SK-N-SH (cell line): ENCODE measurements at regions not wholly inside any gene's neighbourhood (a gene's known extent, or its start where the extent isn't known, plus 50 kb on each side); places are given as distances from the start of the nearest gene placed in this dataset.

Experiments used
- CTCF ChIA-PET: fragments of 300-600, 350-600 bp; formaldehyde crosslinking; extraction: SDS; loops from one replicate; lab custom pipeline; 2021; lab: Yijun Ruan, JAX
- POLR2A ChIA-PET: fragments of 350-600 bp; sonication (Branson Sonifier 250); formaldehyde crosslinking; extraction: SDS; loops from one replicate; lab custom pipeline; 2020; ENCODE audit warnings: antibody characterized with exemption, inconsistent platforms; lab: Yijun Ruan, JAX
- DNase-seq: peaks from one replicate; pipeline ENCODE4 v3.0.0; 2012
- H2AFZ ChIP-seq: fragments of 200-600 bp; sonication (generic); 2 replicates; pipeline ENCODE4 v1.8.1; 2016; ENCODE audit warnings: antibody characterized with exemption, mild to moderate bottlenecking, low read depth
- H3F3A ChIP-seq: fragments of 200-600 bp; sonication (generic); replicated peaks from 2 replicates; pipeline ENCODE3; 2016; ENCODE audit warnings: antibody characterized with exemption, mild to moderate bottlenecking; ENCODE audit not compliant: insufficient read depth
- H3K27ac ChIP-seq, 2 experiments: fragments of 200-500 bp in 1 of 2; fragments of 200-600 bp in 1 of 2; sonication (Bioruptor generic) in 1 of 2; sonication (generic), shearing (Covaris generic) in 1 of 2; 2 replicates each; pipeline versions ENCODE4 v1.5.1 to v1.6.1; 2014 to 2016; ENCODE audit warnings: low read depth in 2 of 2, inconsistent platforms in 1 of 2, low read length in 1 of 2, mild to moderate bottlenecking in 1 of 2, mixed read lengths in 1 of 2
- H3K27me3 ChIP-seq: fragments of 200-600 bp; sonication (generic), shearing (Covaris generic); 2 replicates; pipeline ENCODE4 v1.6.1; 2016; ENCODE audit warnings: mixed run types; ENCODE audit not compliant: insufficient read depth
- H3K36me3 ChIP-seq, 2 experiments: fragments of 200-500 bp in 1 of 2; fragments of 200-600 bp in 1 of 2; sonication (Bioruptor generic) in 1 of 2; sonication (generic) in 1 of 2; replicated peaks in 1 of 2; 2 replicates each; pipeline versions ENCODE3 to v1.5.1; 2014 to 2016; ENCODE audit warnings: low read length in 1 of 2, mild to moderate bottlenecking in 1 of 2; ENCODE audit not compliant: insufficient read depth in 2 of 2, control insufficient read depth in 1 of 2
- H3K4me1 ChIP-seq, 2 experiments: fragments of 200-500 bp in 1 of 2; fragments of 200-600 bp in 1 of 2; sonication (Bioruptor generic) in 1 of 2; sonication (generic), shearing (Covaris generic) in 1 of 2; 2 replicates each; pipeline versions ENCODE4 v1.5.1 to v1.6.1; 2014 to 2016; ENCODE audit warnings: low read depth in 1 of 2, low read length in 1 of 2, mixed run types in 1 of 2; ENCODE audit not compliant: insufficient read depth in 2 of 2, control insufficient read depth in 1 of 2
- H3K4me2 ChIP-seq: fragments of 200-600 bp; sonication (generic), shearing (Covaris generic); 2 replicates; pipeline ENCODE4 v1.6.1; 2017; ENCODE audit warnings: mixed run types
- H3K4me3 ChIP-seq, 2 experiments: fragments of 200-500 bp in 1 of 2; fragments of 200-600 bp in 1 of 2; sonication (Bioruptor generic) in 1 of 2; sonication (generic), shearing (Covaris generic) in 1 of 2; 2 replicates each; pipeline versions ENCODE4 v1.5.1 to v1.8.1; 2014 to 2016; ENCODE audit warnings: low read depth in 2 of 2, inconsistent platforms in 1 of 2, low read length in 1 of 2, mild to moderate bottlenecking in 1 of 2, mixed read lengths in 1 of 2, moderate library complexity in 1 of 2
- H3K79me2 ChIP-seq: fragments of 200-600 bp; sonication (generic); 2 replicates; pipeline ENCODE4 v1.8.1; 2017; ENCODE audit warnings: mild to moderate bottlenecking; ENCODE audit not compliant: insufficient read depth
- H3K9ac ChIP-seq: fragments of 200-600 bp; sonication (generic); 2 replicates; pipeline ENCODE4 v1.6.1; 2017; ENCODE audit warnings: mixed run types
- H3K9me2 ChIP-seq: fragments of 200-600 bp; sonication (generic); 2 replicates; pipeline ENCODE4 v1.6.1; 2017; ENCODE audit warnings: mixed run types
- H3K9me3 ChIP-seq: fragments of 200-600 bp; sonication (generic); 2 replicates; pipeline ENCODE4 v1.6.1; 2017; ENCODE audit warnings: mixed run types, mild to moderate bottlenecking, moderate library complexity
- H4K20me1 ChIP-seq: fragments of 200-600 bp; sonication (generic); 2 replicates; pipeline ENCODE4 v1.6.1; 2017; ENCODE audit warnings: mild to moderate bottlenecking, mixed run types; ENCODE audit not compliant: insufficient read depth
- CHD2 ChIP-seq: fragments of 150-350 bp; IDR thresholded peaks from 2 replicates; pipeline ENCODE4 v1.6.1; 2018; ENCODE audit warnings: low read length; ENCODE audit not compliant: partially characterized antibody
- CTCF ChIP-seq: fragments of 200-600 bp; sonication (generic); IDR thresholded peaks from 2 replicates; pipeline ENCODE4 v1.6.1; 2017; ENCODE audit warnings: antibody characterized with exemption, mild to moderate bottlenecking, moderate library complexity
- EP300 ChIP-seq, 2 experiments: IDR thresholded peaks; 2 replicates each; pipeline versions ENCODE4 v1.4.0 to v1.6.1; 2012; ENCODE audit warnings: borderline replicate concordance in 1 of 2, low read depth in 1 of 2, low read length in 1 of 2
- FOXJ3 ChIP-seq: sonication (generic); formaldehyde crosslinking; IDR thresholded peaks from 2 replicates; pipeline ENCODE4 v1.5.1; 2020; ENCODE audit warnings: mild to moderate bottlenecking, missing genetic modification reagents
- GABPA ChIP-seq: IDR thresholded peaks from 2 replicates; pipeline ENCODE4 v1.4.0; 2012; ENCODE audit warnings: low read depth, mild to moderate bottlenecking
- GATA2 ChIP-seq: sonication (generic); formaldehyde crosslinking; IDR thresholded peaks from 2 replicates; pipeline ENCODE4 v1.5.0; 2020; ENCODE audit warnings: mild to moderate bottlenecking, missing genetic modification reagents
- IRF3 ChIP-seq: fragments of 150-350 bp; IDR thresholded peaks from 2 replicates; pipeline ENCODE4 v1.6.1; 2016; ENCODE audit warnings: mild to moderate bottlenecking, low read depth, low read length
- JUND ChIP-seq: IDR thresholded peaks from 2 replicates; pipeline ENCODE4 v1.4.0; 2012
- MEF2A ChIP-seq: IDR thresholded peaks from 2 replicates; pipeline ENCODE4 v1.4.0; 2012; ENCODE audit warnings: low read depth, borderline replicate concordance
- NFIC ChIP-seq: IDR thresholded peaks from 2 replicates; pipeline ENCODE4 v1.4.0; 2012; ENCODE audit warnings: borderline replicate concordance
- POLR2AphosphoS5 ChIP-seq: IDR thresholded peaks from 2 replicates; pipeline ENCODE4 v1.6.1; 2012; ENCODE audit warnings: low read depth, low read length
- RFX5 ChIP-seq: IDR thresholded peaks from 2 replicates; pipeline ENCODE4 v1.6.1; 2012; ENCODE audit warnings: mild to moderate bottlenecking, improper control_type of control experiment, low read length
- SIN3A ChIP-seq: IDR thresholded peaks from 2 replicates; pipeline ENCODE4 v1.6.1; 2012; ENCODE audit warnings: low read depth, mild to moderate bottlenecking, low read length, moderate library complexity, borderline replicate concordance
- SMC3 ChIP-seq: IDR thresholded peaks from 2 replicates; pipeline ENCODE4 v1.6.1; 2012; ENCODE audit warnings: low read depth, low read length, improper control_type of control experiment
- TAF1 ChIP-seq: IDR thresholded peaks from 2 replicates; pipeline ENCODE4 v1.6.1; 2012; ENCODE audit warnings: low read depth, mild to moderate bottlenecking, low read length, moderate library complexity, borderline replicate concordance
- USF1 ChIP-seq: IDR thresholded peaks from 2 replicates; pipeline ENCODE4 v1.4.0; 2012; ENCODE audit warnings: low read depth, borderline replicate concordance
- USF2 ChIP-seq: fragments of 150-350 bp; IDR thresholded peaks from 2 replicates; pipeline ENCODE4 v1.6.1; 2017; ENCODE audit warnings: antibody characterized with exemption, low read length, low read depth, borderline replicate concordance
- WGBS: methylation state at CpG from one replicate; pipeline ENCODE4 v1.1.6; 2017; ENCODE audit warnings: low lambda C conversion rate; 5-methylcytosine and 5-hydroxymethylcytosine counted together

- WGBS = 29% methylated on average over 1 of the region's 1 CpG
- 0 out of 4 replicates have a peak overlapping the region, but pooled peaks of 1 of the 2 experiments have one; percentile 7 for H3K27ac ChIP-seq
- H3K9me2 ChIP-seq = no peaks in the 10 kb centered on the region
- no peak for DNase-seq
- no peaks in the 10 kb centered on the region for H3K4me1 ChIP-seq
- H3K36me3 ChIP-seq = no peaks in the 10 kb centered on the region
- no peaks in the 10 kb centered on the region for H3K27me3 ChIP-seq
- TF ChIP-seq GATA2 (no peak), IRF3 (no peak), MEF2A (no peak), EP300 (IDR thresholded peaks at IDR 0.05; ENCODE audit: borderline replicate concordance in 1 of 2, low read depth in 1 of 2, low read length in 1 of 2) (no peak), CTCF (no peak), RFX5 (no peak), TAF1 (no peak), SMC3 (no peak), JUND (no peak), NFIC (no peak), SIN3A (no peak), GABPA (no peak), USF2 (no peak), CHD2 (no peak), POLR2AphosphoS5 (no peak), USF1 (no peak), FOXJ3 (CRISPR knock-in tag) (no peak)
- peaks cover 5% of the 10 kb centered on the region for H3F3A ChIP-seq
- H3K4me2 ChIP-seq = no peak overlapping the region
- H3K9ac ChIP-seq = no peak overlapping the region
- H2AFZ ChIP-seq = no peak overlapping the region
- no peaks in the 10 kb centered on the region for H3K79me2 ChIP-seq
- no peaks in the 10 kb centered on the region for H3K9me3 ChIP-seq
- no peak overlapping the region for H3K4me3 ChIP-seq
- ChIA-PET POLR2A (no interaction called here), CTCF (no interaction called here)
- no peaks in the 10 kb centered on the region for H4K20me1 ChIP-seq
These were observed 200.9 kb upstream of the RIOK2 start for GRCh38 chr5:97383996-97384395.
